Coronary artery (tissue), 2 donors: ENCODE measurements at regions not wholly inside any gene's neighbourhood (a gene's known extent, or its start where the extent isn't known, plus 50 kb on each side); places are given as distances from the start of the nearest gene placed in this dataset.

Source experiments
- DNase-seq: peaks from one replicate; pipeline ENCODE4 v3.0.0-alpha.2; 2017; ENCODE audit warnings: low spot score
- H3K27ac ChIP-seq, 2 donors: fragments of 200-600 bp; sonication (generic); one replicate each; pipeline ENCODE4 v1.5.1; 2016 to 2019
- H3K4me3 ChIP-seq: fragments of 200-600 bp; sonication (generic); 2 replicates; pipeline ENCODE4 v1.5.1; 2016; ENCODE audit warnings: mild to moderate bottlenecking, moderate library complexity
- TF ChIP-seq, protein P1 (sequence below): fragments of 200-600 bp; sonication (generic); IDR thresholded peaks from one replicate; pipeline ENCODE4 v1.5.1; 2019; ENCODE audit warnings: antibody characterized with exemption

DNA sequence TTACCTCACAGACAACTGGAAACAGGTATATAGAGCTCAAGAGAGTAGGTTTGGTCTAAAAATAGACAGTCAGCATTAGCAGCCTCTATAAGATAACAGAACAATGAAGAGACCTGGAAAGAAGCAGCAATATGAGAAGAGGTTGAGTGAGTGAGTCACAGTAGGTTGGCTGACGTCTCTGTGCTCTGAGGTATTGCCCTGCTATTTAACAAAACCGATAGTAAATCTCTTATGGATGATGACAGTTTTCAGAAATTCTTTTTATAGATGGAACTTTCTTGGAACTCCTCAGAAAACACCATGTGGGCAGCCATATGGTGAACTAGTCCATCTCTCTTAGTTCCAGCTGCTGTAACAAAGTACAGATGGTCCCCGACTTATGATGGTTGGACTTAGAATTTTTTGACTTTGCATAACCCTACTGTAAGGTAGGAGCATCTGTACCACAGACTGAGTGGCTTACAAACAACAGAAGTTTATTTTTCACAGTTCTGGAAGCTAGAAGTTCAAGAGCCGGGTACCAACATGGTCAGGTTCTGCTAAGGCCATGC lies 123.5 kb downstream of the MBD2 start:
- Histone ChIP-seq H3K4me3 (no peak overlapping the region), H3K27ac (no peak overlapping the region)
- no peak for DNase-seq
- TF ChIP-seq, protein P1, sequence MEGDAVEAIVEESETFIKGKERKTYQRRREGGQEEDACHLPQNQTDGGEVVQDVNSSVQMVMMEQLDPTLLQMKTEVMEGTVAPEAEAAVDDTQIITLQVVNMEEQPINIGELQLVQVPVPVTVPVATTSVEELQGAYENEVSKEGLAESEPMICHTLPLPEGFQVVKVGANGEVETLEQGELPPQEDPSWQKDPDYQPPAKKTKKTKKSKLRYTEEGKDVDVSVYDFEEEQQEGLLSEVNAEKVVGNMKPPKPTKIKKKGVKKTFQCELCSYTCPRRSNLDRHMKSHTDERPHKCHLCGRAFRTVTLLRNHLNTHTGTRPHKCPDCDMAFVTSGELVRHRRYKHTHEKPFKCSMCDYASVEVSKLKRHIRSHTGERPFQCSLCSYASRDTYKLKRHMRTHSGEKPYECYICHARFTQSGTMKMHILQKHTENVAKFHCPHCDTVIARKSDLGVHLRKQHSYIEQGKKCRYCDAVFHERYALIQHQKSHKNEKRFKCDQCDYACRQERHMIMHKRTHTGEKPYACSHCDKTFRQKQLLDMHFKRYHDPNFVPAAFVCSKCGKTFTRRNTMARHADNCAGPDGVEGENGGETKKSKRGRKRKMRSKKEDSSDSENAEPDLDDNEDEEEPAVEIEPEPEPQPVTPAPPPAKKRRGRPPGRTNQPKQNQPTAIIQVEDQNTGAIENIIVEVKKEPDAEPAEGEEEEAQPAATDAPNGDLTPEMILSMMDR: no peak

DNA sequence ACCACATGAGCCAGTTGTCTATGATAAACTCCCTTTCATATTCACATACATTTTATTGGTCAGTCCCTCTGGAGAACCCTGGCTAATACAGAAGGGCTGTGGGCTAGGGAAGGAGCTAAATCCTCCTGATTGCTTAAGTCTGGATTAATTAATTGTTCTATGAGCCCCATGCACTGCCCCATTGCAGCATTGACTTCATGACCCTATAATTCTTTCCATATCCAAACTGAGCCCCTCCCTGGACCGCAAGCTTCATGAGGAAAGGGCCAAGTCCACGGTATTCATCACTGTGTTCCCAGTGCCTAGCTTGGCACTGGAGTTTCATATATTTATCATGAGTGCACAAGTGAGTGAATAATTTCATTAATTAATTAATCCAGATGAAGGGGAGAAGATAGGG lies 124.0 kb downstream of the MBD2 start:
- TF ChIP-seq, protein P1: no peak

DNA sequence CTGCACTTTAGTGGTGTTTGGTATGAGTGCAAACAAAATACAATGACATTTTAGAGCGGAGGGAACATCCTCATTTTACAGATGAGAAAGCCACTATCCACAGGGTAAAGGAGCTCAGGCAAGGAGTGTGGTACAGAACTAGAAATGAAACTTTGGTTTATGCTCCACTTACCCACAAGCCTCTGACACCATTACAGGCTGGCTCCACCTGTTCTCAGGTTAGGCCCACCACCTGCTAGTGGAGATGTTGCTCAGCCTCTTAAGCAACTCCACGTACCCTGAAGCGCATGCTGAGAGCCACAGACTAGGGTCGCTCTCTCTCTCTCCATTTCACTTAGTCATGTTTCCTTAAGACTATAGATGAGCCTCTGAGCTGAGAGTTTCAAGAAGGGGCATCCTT lies 130.0 kb downstream of the MBD2 start:
- no peak for DNase-seq
- TF ChIP-seq, protein P1: no peak
- no peak overlapping the region for H3K4me3 ChIP-seq
- no peak overlapping the region for H3K27ac ChIP-seq

More for the DNA sequence above, 124.0 kb downstream of the MBD2 start:
- no peak for DNase-seq
- no peak overlapping the region for H3K4me3 ChIP-seq
- H3K27ac ChIP-seq: no peak overlapping the region

DNA sequence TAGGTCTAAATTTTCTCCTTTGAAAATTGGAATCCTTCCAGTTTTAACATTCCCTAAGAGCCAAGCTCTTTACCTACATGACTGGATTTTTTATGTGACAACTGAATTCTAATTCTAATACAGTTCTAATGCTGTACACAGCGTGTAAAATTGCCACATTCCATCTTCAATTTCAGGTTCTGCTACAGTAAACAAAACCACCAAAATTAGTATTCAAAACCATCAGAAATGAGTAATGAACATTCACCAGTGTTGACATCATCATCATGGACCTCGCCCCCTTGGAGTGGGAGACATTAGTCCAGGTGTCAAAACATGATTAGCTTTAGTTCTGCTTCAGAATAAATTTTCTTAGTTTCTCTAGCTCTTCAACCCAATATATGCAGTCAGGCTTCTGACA lies 133.6 kb downstream of the MBD2 start:
- no peak overlapping the region for H3K4me3 ChIP-seq
- H3K27ac ChIP-seq: no peak overlapping the region
- no peak for DNase-seq
- TF ChIP-seq, protein P1: no peak

DNA sequence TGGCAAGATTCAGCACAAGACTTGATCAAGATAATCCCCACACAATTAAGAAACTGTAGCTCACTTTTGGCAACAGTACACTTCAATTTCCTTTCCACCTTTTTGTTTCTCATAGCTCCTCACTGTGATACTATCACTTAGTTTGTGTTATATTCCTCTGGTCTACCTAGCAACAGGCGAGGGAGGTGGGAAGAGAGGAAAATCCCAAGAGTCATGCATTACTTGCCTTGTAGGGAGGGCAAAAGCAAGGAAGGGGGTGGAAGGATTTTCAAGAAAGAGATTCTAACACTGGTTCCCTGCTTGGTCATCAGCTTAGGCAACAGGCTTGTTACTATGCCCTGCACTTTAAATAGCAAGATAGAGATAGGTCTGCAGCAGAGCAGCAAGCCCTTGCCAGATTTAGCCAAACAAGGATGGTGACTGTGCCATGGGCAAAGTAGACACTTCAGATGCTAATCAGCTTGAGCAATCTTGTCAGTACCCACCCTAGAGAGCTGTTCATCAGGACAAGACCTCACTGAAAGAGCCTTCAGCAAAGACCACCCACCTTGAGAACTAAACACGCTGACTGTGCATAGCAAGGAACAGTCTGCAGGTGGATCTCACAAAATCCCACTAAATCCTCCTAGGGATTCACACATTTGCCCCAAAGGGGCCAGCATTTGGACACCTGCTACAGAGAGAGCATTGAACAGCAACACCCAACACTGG lies 134.6 kb downstream of the MBD2 start:
- no peak overlapping the region for H3K4me3 ChIP-seq
- TF ChIP-seq, protein P1: no peak
- no peak for DNase-seq
- no peak overlapping the region for H3K27ac ChIP-seq

DNA sequence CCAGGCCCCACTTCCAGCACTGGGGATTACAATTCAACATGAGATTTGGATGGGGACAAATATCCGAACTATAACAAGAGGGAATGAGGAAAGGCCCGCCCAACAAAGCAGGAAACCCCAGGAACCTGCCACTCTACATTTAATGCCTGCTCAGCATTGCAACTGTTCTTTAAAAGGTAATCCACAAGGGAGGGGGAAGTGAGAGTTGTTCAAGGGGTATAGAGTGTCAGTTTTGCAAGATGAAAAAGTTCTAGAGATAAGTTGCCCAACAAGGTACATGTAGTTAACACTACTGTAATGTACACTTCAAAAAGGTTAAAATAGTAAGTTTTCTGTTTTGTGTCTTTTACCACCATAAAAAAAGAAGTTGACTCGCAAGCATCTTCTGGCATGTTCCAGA lies 137.6 kb downstream of the MBD2 start:
- no peak for DNase-seq
- TF ChIP-seq, protein P1: no peak
- Histone ChIP-seq H3K27ac (no peak overlapping the region), H3K4me3 (no peak overlapping the region)

DNA sequence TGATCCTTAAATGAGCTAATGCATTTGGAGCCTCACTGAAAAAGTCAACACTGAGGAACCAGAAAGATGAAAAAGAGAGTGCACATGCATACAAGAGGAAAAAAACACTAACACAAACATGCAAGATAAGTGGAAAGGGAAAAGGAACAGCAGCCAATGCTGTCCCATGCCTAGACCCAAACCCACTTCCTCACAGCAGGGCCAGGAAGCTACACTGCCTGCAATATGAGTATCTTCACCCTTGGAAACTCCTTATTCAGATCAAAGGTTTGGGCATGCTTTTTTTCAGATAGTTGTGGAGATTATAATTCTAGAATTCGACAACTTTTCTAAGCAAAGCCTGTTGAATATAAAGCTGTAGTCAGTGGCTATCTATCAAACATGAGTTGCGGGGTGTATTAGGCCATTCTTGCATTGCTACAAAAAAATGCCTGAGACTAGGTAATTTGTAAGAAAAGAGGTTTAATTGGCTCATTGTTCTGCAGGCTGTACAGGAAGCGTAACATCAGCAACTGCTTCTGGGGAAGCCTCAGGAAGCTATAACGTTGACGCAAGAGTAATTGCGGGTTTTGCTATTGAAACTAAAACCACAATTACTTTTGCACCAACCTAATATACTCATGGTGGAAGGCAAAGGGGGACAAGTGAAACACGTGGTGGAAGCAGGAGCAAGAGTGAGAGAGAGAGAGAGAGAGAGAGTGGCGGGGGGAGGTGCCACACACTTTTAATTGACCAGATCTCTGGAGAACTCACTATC lies 138.2 kb downstream of the MBD2 start:
- TF ChIP-seq, protein P1: no peak
- H3K27ac ChIP-seq: no peak overlapping the region
- H3K4me3 ChIP-seq: no peak overlapping the region
- DNase-seq: no peak
